HUES48 (cell line): ENCODE measurements at regions not wholly inside any gene's neighbourhood (a gene's known extent, or its start where the extent isn't known, plus 50 kb on each side); places are given as distances from the start of the nearest gene placed in this dataset.

Experiments
- H3K27ac ChIP-seq: one replicate; pipeline ENCODE4 v1.7.0; 2013; ENCODE audit warnings: low read depth, low read length, inconsistent platforms
- H3K27me3 ChIP-seq: 2 replicates; pipeline ENCODE4 v1.6.1; 2013; ENCODE audit warnings: mild to moderate bottlenecking, low read length; ENCODE audit not compliant: control insufficient read depth, insufficient read depth
- H3K36me3 ChIP-seq: 2 replicates; pipeline ENCODE4 v1.6.1; 2013; ENCODE audit warnings: low read length; ENCODE audit not compliant: control insufficient read depth, insufficient read depth
- H3K4me1 ChIP-seq: 2 replicates; pipeline ENCODE4 v1.6.1; 2013; ENCODE audit warnings: mild to moderate bottlenecking, low read length; ENCODE audit not compliant: control insufficient read depth, insufficient read depth
- H3K4me3 ChIP-seq: 2 replicates; pipeline ENCODE4 v1.5.1; 2013; ENCODE audit warnings: mild to moderate bottlenecking, low read depth, low read length
- H3K9ac ChIP-seq: 2 replicates; pipeline ENCODE4 v1.6.1; 2013; ENCODE audit warnings: mild to moderate bottlenecking, low read depth, low read length, moderate library complexity
- H3K9me3 ChIP-seq: 2 replicates; pipeline ENCODE4 v1.6.1; 2013; ENCODE audit warnings: low read length; ENCODE audit not compliant: control insufficient read depth, insufficient read depth

- Histone ChIP-seq H3K9me3 (no peaks in the 10 kb centered on the region), H3K4me1 (no peaks in the 10 kb centered on the region), H3K36me3 (no peaks in the 10 kb centered on the region), H3K27ac (no peak overlapping the region), H3K27me3 (no peaks in the 10 kb centered on the region), H3K4me3 (no peak overlapping the region), H3K9ac (no peak overlapping the region)
Observed at GRCh38 chr16:86442703-86443102, 67.6 kb upstream of the FOXF1 start.

GRCh38 chr16:86443508-86444147 lies 66.7 kb upstream of the FOXF1 start:
- Histone ChIP-seq H3K4me1 (no peaks in the 10 kb centered on the region), H3K9me3 (no peaks in the 10 kb centered on the region), H3K36me3 (no peaks in the 10 kb centered on the region), H3K4me3 (no peak overlapping the region), H3K27me3 (no peaks in the 10 kb centered on the region), H3K27ac (no peak overlapping the region), H3K9ac (no peak overlapping the region)

DNA sequence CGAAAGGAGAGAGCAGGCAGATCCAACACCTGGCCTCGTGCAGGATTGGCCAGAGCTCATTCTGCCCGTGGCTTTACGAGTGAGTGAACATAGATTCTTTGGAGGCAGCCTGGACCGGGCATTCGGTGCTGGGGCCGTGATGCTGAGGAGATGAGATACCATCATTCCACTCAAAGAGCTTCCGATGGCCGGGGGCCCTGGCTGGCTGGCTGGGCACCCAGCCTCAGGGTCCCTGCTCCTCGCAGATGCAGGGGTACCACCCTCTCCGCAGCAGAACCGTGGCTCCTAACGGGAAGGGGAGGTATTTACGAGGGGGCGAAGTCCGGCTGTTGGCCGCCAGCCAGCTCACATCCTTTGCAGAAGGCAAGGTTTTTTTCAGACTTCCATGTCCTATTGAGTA lies 66.1 kb upstream of the FOXF1 start:
- Histone ChIP-seq H3K9ac (no peak overlapping the region), H3K36me3 (no peaks in the 10 kb centered on the region), H3K27me3 (no peaks in the 10 kb centered on the region; the same call in 1 of the 2 replicates)

GRCh38 chr16:86444661-86445060 lies 65.7 kb upstream of the FOXF1 start:
- Histone ChIP-seq H3K9ac (no peak overlapping the region), H3K4me1 (no peaks in the 10 kb centered on the region), H3K36me3 (no peaks in the 10 kb centered on the region), H3K27ac (no peak overlapping the region), H3K4me3 (no peak overlapping the region), H3K9me3 (no peaks in the 10 kb centered on the region), H3K27me3 (no peaks in the 10 kb centered on the region; the same call in 1 of the 2 replicates)

More for the DNA sequence above, 66.1 kb upstream of the FOXF1 start:
- H3K4me1 ChIP-seq, result no peaks in the 10 kb centered on the region
- H3K27ac ChIP-seq, result no peak overlapping the region
- no peak overlapping the region for H3K4me3 ChIP-seq
- H3K9me3 ChIP-seq, result no peaks in the 10 kb centered on the region

DNA sequence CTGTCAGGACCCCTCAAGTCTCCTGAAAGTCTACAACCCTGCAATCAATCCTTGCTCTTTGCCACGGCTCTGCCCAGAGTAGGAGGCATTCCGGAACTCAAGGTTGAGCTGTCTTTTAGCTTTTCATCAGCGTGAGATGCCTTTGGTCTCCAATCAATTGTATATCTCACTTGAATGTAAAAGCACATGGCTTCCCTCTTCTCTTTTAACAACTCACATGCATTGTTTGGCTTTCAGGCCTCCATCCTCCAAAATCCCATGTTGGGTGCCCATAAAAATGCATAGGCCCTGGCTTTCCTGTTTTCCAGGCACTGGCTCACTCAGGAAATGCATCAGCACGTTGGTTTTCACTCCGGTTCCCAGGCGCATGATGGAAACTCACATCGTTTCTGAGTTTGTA lies 64.0 kb upstream of the FOXF1 start:
- Histone ChIP-seq H3K4me1 (no peaks in the 10 kb centered on the region), H3K9ac (no peak overlapping the region), H3K9me3 (no peaks in the 10 kb centered on the region), H3K4me3 (no peak overlapping the region), H3K27me3 (no peaks in the 10 kb centered on the region; the same call in 1 of the 2 replicates), H3K36me3 (no peaks in the 10 kb centered on the region), H3K27ac (no peak overlapping the region)

- no peaks in the 10 kb centered on the region for H3K36me3 ChIP-seq
- no peak overlapping the region for H3K4me3 ChIP-seq
- no peak overlapping the region for H3K9ac ChIP-seq
- H3K27me3 ChIP-seq, result no peaks in the 10 kb centered on the region; the same call in 1 of the 2 replicates
- no peak overlapping the region for H3K27ac ChIP-seq
- no peaks in the 10 kb centered on the region for H3K4me1 ChIP-seq
- no peaks in the 10 kb centered on the region for H3K9me3 ChIP-seq
Observed at GRCh38 chr16:86447228-86447627, 63.1 kb upstream of the FOXF1 start.

- no peaks in the 10 kb centered on the region for H3K9me3 ChIP-seq
- no peak overlapping the region for H3K9ac ChIP-seq
- no peak overlapping the region for H3K27ac ChIP-seq
- no peaks in the 10 kb centered on the region for H3K4me1 ChIP-seq
- H3K27me3 ChIP-seq, result no peaks in the 10 kb centered on the region; the same call in 1 of the 2 replicates
- H3K36me3 ChIP-seq, result no peaks in the 10 kb centered on the region
- H3K4me3 ChIP-seq, result no peak overlapping the region
Observed at GRCh38 chr16:86448306-86448890, 61.9 kb upstream of the FOXF1 start.

- no peak overlapping the region for H3K27ac ChIP-seq
- no peaks in the 10 kb centered on the region; the same call in 1 of the 2 replicates for H3K27me3 ChIP-seq
- no peak overlapping the region for H3K4me3 ChIP-seq
- H3K4me1 ChIP-seq, result no peaks in the 10 kb centered on the region
- no peaks in the 10 kb centered on the region for H3K36me3 ChIP-seq
- H3K9me3 ChIP-seq, result no peaks in the 10 kb centered on the region
- no peak overlapping the region for H3K9ac ChIP-seq
Observed at GRCh38 chr16:86449446-86450095, 60.8 kb upstream of the FOXF1 start.

GRCh38 chr16:86450691-86451090 lies 59.6 kb upstream of the FOXF1 start:
- no peak overlapping the region for H3K9ac ChIP-seq
- H3K27me3 ChIP-seq, result no peaks in the 10 kb centered on the region; the same call in 1 of the 2 replicates
- H3K36me3 ChIP-seq, result no peaks in the 10 kb centered on the region
- H3K4me3 ChIP-seq, result no peak overlapping the region
- H3K9me3 ChIP-seq, result no peaks in the 10 kb centered on the region
- H3K27ac ChIP-seq, result no peak overlapping the region
- no peaks in the 10 kb centered on the region for H3K4me1 ChIP-seq

- no peaks in the 10 kb centered on the region for H3K36me3 ChIP-seq
- H3K27me3 ChIP-seq, result no peaks in the 10 kb centered on the region; the same call in 1 of the 2 replicates
- H3K4me1 ChIP-seq, result no peaks in the 10 kb centered on the region
- no peaks in the 10 kb centered on the region for H3K9me3 ChIP-seq
- no peak overlapping the region for H3K27ac ChIP-seq
- no peak overlapping the region for H3K4me3 ChIP-seq
- H3K9ac ChIP-seq, result no peak overlapping the region
Observed at GRCh38 chr16:86452451-86452850, 57.9 kb upstream of the FOXF1 start.

- no peak overlapping the region for H3K4me3 ChIP-seq
- no peaks in the 10 kb centered on the region for H3K36me3 ChIP-seq
- H3K27me3 ChIP-seq, result 0 out of 2 replicates have a peak, but pooled peaks cover 2% of the 10 kb centered on the region
- H3K9ac ChIP-seq, result no peak overlapping the region
- no peaks in the 10 kb centered on the region for H3K9me3 ChIP-seq
- no peaks in the 10 kb centered on the region for H3K4me1 ChIP-seq
- no peak overlapping the region for H3K27ac ChIP-seq
Observed at GRCh38 chr16:86455116-86455515, 55.2 kb upstream of the FOXF1 start.
